ENCODE measurements at regions not wholly inside any gene's neighbourhood (a gene's known extent, or its start where the extent isn't known, plus 50 kb on each side); places are given as distances from the start of the nearest gene placed in this dataset.

- no peak for DNase-seq
- Histone ChIP-seq H3K27ac (ENCODE audit: insufficient read depth, low read length, poor library complexity, severe bottlenecking) (no peak overlapping the region), H3K27me3 (replicated peaks; ENCODE audit: control insufficient read depth, insufficient read depth, low read length, poor library complexity, severe bottlenecking) (no peaks in the 10 kb centered on the region), H3K36me3 (ENCODE audit: control insufficient read depth, insufficient read depth, low read length) (no peaks in the 10 kb centered on the region), H3K9me3 (ENCODE audit: control insufficient read depth, low read length) (no peaks in the 10 kb centered on the region), H3K4me3 (ENCODE audit: insufficient read depth, low read depth, low read length, poor library complexity, severe bottlenecking) (no peak overlapping the region), H3K4me1 (ENCODE audit: control insufficient read depth, insufficient read depth, low read length, poor library complexity, severe bottlenecking) (no peaks in the 10 kb centered on the region)
Measured at GRCh38 chr5:118728191-118728590, 260.2 kb downstream of the DTWD2 start.

- Histone ChIP-seq H3K27ac (ENCODE audit: insufficient read depth, low read length, poor library complexity, severe bottlenecking) (no peak overlapping the region), H3K27me3 (replicated peaks; ENCODE audit: control insufficient read depth, insufficient read depth, low read length, poor library complexity, severe bottlenecking) (no peaks in the 10 kb centered on the region), H3K4me3 (ENCODE audit: insufficient read depth, low read depth, low read length, poor library complexity, severe bottlenecking) (no peak overlapping the region), H3K4me1 (ENCODE audit: control insufficient read depth, insufficient read depth, low read length, poor library complexity, severe bottlenecking) (no peaks in the 10 kb centered on the region), H3K9me3 (ENCODE audit: control insufficient read depth, low read length) (no peaks in the 10 kb centered on the region), H3K36me3 (ENCODE audit: control insufficient read depth, insufficient read depth, low read length) (no peaks in the 10 kb centered on the region)
- no peak for DNase-seq
Measured at GRCh38 chr5:118726891-118727290, 261.5 kb downstream of the DTWD2 start.

- no peaks in the 10 kb centered on the region for H3K27me3 ChIP-seq (replicated peaks; ENCODE audit: control insufficient read depth, insufficient read depth, low read length, poor library complexity, severe bottlenecking)
- no peaks in the 10 kb centered on the region for H3K36me3 ChIP-seq (ENCODE audit: control insufficient read depth, insufficient read depth, low read length)
- no peaks in the 10 kb centered on the region for H3K9me3 ChIP-seq (ENCODE audit: control insufficient read depth, low read length)
- no peak for DNase-seq
- no peaks in the 10 kb centered on the region for H3K4me1 ChIP-seq (ENCODE audit: control insufficient read depth, insufficient read depth, low read length, poor library complexity, severe bottlenecking)
- no peak overlapping the region for H3K4me3 ChIP-seq (ENCODE audit: insufficient read depth, low read depth, low read length, poor library complexity, severe bottlenecking)
- H3K27ac ChIP-seq (ENCODE audit: insufficient read depth, low read length, poor library complexity, severe bottlenecking) = no peak overlapping the region
Measured at GRCh38 chr5:118723021-118723338, 265.4 kb downstream of the DTWD2 start.

GRCh38 chr5:118722122-118723020 lies 266.0 kb downstream of the DTWD2 start:
- H3K9me3 ChIP-seq (ENCODE audit: control insufficient read depth, low read length) = no peaks in the 10 kb centered on the region
- H3K27ac ChIP-seq (ENCODE audit: insufficient read depth, low read length, poor library complexity, severe bottlenecking) = no peak overlapping the region
- H3K4me3 ChIP-seq (ENCODE audit: insufficient read depth, low read depth, low read length, poor library complexity, severe bottlenecking) = no peak overlapping the region
- H3K4me1 ChIP-seq (ENCODE audit: control insufficient read depth, insufficient read depth, low read length, poor library complexity, severe bottlenecking) = no peaks in the 10 kb centered on the region
- DNase-seq = no peak
- no peaks in the 10 kb centered on the region for H3K27me3 ChIP-seq (replicated peaks; ENCODE audit: control insufficient read depth, insufficient read depth, low read length, poor library complexity, severe bottlenecking)
- no peaks in the 10 kb centered on the region for H3K36me3 ChIP-seq (ENCODE audit: control insufficient read depth, insufficient read depth, low read length)

GRCh38 chr5:118711727-118712126 lies 276.6 kb downstream of the DTWD2 start:
- DNase-seq = no peak
- H3K9me3 ChIP-seq (ENCODE audit: control insufficient read depth, low read length) = no peaks in the 10 kb centered on the region
- no peaks in the 10 kb centered on the region for H3K36me3 ChIP-seq (ENCODE audit: control insufficient read depth, insufficient read depth, low read length)
- no peak overlapping the region for H3K27ac ChIP-seq (ENCODE audit: insufficient read depth, low read length, poor library complexity, severe bottlenecking)
- no peaks in the 10 kb centered on the region for H3K4me1 ChIP-seq (ENCODE audit: control insufficient read depth, insufficient read depth, low read length, poor library complexity, severe bottlenecking)
- no peak overlapping the region for H3K4me3 ChIP-seq (ENCODE audit: insufficient read depth, low read depth, low read length, poor library complexity, severe bottlenecking)
- H3K27me3 ChIP-seq (replicated peaks; ENCODE audit: control insufficient read depth, insufficient read depth, low read length, poor library complexity, severe bottlenecking) = no peaks in the 10 kb centered on the region

- Histone ChIP-seq H3K4me3 (ENCODE audit: insufficient read depth, low read depth, low read length, poor library complexity, severe bottlenecking) (no peak overlapping the region), H3K27ac (ENCODE audit: insufficient read depth, low read length, poor library complexity, severe bottlenecking) (no peak overlapping the region), H3K9me3 (ENCODE audit: control insufficient read depth, low read length) (no peaks in the 10 kb centered on the region), H3K36me3 (ENCODE audit: control insufficient read depth, insufficient read depth, low read length) (no peaks in the 10 kb centered on the region), H3K27me3 (replicated peaks; ENCODE audit: control insufficient read depth, insufficient read depth, low read length, poor library complexity, severe bottlenecking) (no peaks in the 10 kb centered on the region), H3K4me1 (ENCODE audit: control insufficient read depth, insufficient read depth, low read length, poor library complexity, severe bottlenecking) (no peaks in the 10 kb centered on the region)
- no peak for DNase-seq
Measured at GRCh38 chr5:118705959-118706667, 282.2 kb downstream of the DTWD2 start.

GRCh38 chr5:118703241-118703640 lies 285.1 kb downstream of the DTWD2 start:
- Histone ChIP-seq H3K4me3 (ENCODE audit: insufficient read depth, low read depth, low read length, poor library complexity, severe bottlenecking) (no peak overlapping the region), H3K9me3 (ENCODE audit: control insufficient read depth, low read length) (no peaks in the 10 kb centered on the region), H3K36me3 (ENCODE audit: control insufficient read depth, insufficient read depth, low read length) (no peaks in the 10 kb centered on the region), H3K27me3 (replicated peaks; ENCODE audit: control insufficient read depth, insufficient read depth, low read length, poor library complexity, severe bottlenecking) (no peaks in the 10 kb centered on the region), H3K4me1 (ENCODE audit: control insufficient read depth, insufficient read depth, low read length, poor library complexity, severe bottlenecking) (no peaks in the 10 kb centered on the region), H3K27ac (ENCODE audit: insufficient read depth, low read length, poor library complexity, severe bottlenecking) (no peak overlapping the region)
- no peak for DNase-seq

- no peak for DNase-seq
- no peaks in the 10 kb centered on the region for H3K4me1 ChIP-seq (ENCODE audit: control insufficient read depth, insufficient read depth, low read length, poor library complexity, severe bottlenecking)
- H3K9me3 ChIP-seq (ENCODE audit: control insufficient read depth, low read length) = no peaks in the 10 kb centered on the region
- H3K36me3 ChIP-seq (ENCODE audit: control insufficient read depth, insufficient read depth, low read length) = no peaks in the 10 kb centered on the region
- H3K4me3 ChIP-seq (ENCODE audit: insufficient read depth, low read depth, low read length, poor library complexity, severe bottlenecking) = no peak overlapping the region
- no peak overlapping the region for H3K27ac ChIP-seq (ENCODE audit: insufficient read depth, low read length, poor library complexity, severe bottlenecking)
- no peaks in the 10 kb centered on the region for H3K27me3 ChIP-seq (replicated peaks; ENCODE audit: control insufficient read depth, insufficient read depth, low read length, poor library complexity, severe bottlenecking)
Measured at GRCh38 chr5:118701791-118702190, 286.6 kb downstream of the DTWD2 start.

- H3K9me3 ChIP-seq (ENCODE audit: control insufficient read depth, low read length) = no peaks in the 10 kb centered on the region
- no peak overlapping the region for H3K4me3 ChIP-seq (ENCODE audit: insufficient read depth, low read depth, low read length, poor library complexity, severe bottlenecking)
- H3K36me3 ChIP-seq (ENCODE audit: control insufficient read depth, insufficient read depth, low read length) = no peaks in the 10 kb centered on the region
- H3K27me3 ChIP-seq (replicated peaks; ENCODE audit: control insufficient read depth, insufficient read depth, low read length, poor library complexity, severe bottlenecking) = no peaks in the 10 kb centered on the region
- no peak for DNase-seq
- no peak overlapping the region for H3K27ac ChIP-seq (ENCODE audit: insufficient read depth, low read length, poor library complexity, severe bottlenecking)
- no peaks in the 10 kb centered on the region for H3K4me1 ChIP-seq (ENCODE audit: control insufficient read depth, insufficient read depth, low read length, poor library complexity, severe bottlenecking)
Measured at GRCh38 chr5:118700510-118700909, 287.8 kb downstream of the DTWD2 start.

- H3K4me3 ChIP-seq (ENCODE audit: insufficient read depth, low read depth, low read length, poor library complexity, severe bottlenecking) = no peak overlapping the region
- no peaks in the 10 kb centered on the region for H3K27me3 ChIP-seq (replicated peaks; ENCODE audit: control insufficient read depth, insufficient read depth, low read length, poor library complexity, severe bottlenecking)
- H3K9me3 ChIP-seq (ENCODE audit: control insufficient read depth, low read length) = no peaks in the 10 kb centered on the region
- H3K27ac ChIP-seq (ENCODE audit: insufficient read depth, low read length, poor library complexity, severe bottlenecking) = no peak overlapping the region
- DNase-seq = no peak
- H3K4me1 ChIP-seq (ENCODE audit: control insufficient read depth, insufficient read depth, low read length, poor library complexity, severe bottlenecking) = no peaks in the 10 kb centered on the region
- no peaks in the 10 kb centered on the region for H3K36me3 ChIP-seq (ENCODE audit: control insufficient read depth, insufficient read depth, low read length)
Measured at GRCh38 chr5:118698774-118699173, 289.6 kb downstream of the DTWD2 start.

All from effector memory CD4-positive, alpha-beta T cell (primary cell).